Panc1 (cell line): ENCODE measurements at regions not wholly inside any gene's neighbourhood (a gene's known extent, or its start where the extent isn't known, plus 50 kb on each side); places are given as distances from the start of the nearest gene placed in this dataset.

Source experiments
- ATAC-seq: fragments of 200-7000 bp; cut with Tn5 transposase; 2 replicates; pipeline ENCODE4 v1.9.1; 2020; ENCODE audit warnings: mild to moderate bottlenecking, moderate library complexity
- BruUV-seq: library from RNA; stranded (reverse); fragments of 400-500 nt; replicated peaks from 2 replicates; lab custom pipeline; 2021; lab: Mats Ljungman, UMichigan
- CTCF ChIA-PET: fragments of 300-600 bp; sonication (Branson Sonifier 250); formaldehyde crosslinking; loops from one replicate; lab custom pipeline; 2022; ENCODE audit warnings: antibody characterized with exemption; lab: Charles Lee
- POLR2A ChIA-PET: fragments of 300-600 bp; sonication (Branson Sonifier 250); formaldehyde crosslinking; loops from one replicate; lab custom pipeline; 2022; ENCODE audit warnings: antibody characterized with exemption; lab: Charles Lee
- DNase-seq: peaks from one replicate; pipeline ENCODE4 v3.0.0-alpha.2; 2010; ENCODE audit warnings: low read depth, low spot score
- H3K27ac ChIP-seq: 2 replicates; pipeline ENCODE4 v1.5.1; 2011; ENCODE audit warnings: mild to moderate bottlenecking, low read length, inconsistent platforms
- H3K27me3 ChIP-seq: fragments of 200-500 bp; sonication (Bioruptor generic); 2 replicates; pipeline ENCODE4 v1.6.0; 2014; ENCODE audit warnings: low read length, inconsistent platforms; ENCODE audit not compliant: control insufficient read depth, insufficient read depth
- H3K36me3 ChIP-seq: fragments of 200-500 bp; sonication (Bioruptor generic); 2 replicates; pipeline ENCODE4 v1.5.1; 2014; ENCODE audit warnings: inconsistent platforms, mild to moderate bottlenecking, low read length, moderate library complexity; ENCODE audit not compliant: control insufficient read depth, insufficient read depth
- H3K4me1 ChIP-seq: 2 replicates; pipeline ENCODE4 v1.5.1; 2011; ENCODE audit warnings: inconsistent platforms, mild to moderate bottlenecking, low read length, moderate library complexity; ENCODE audit not compliant: control insufficient read depth, insufficient read depth
- H3K4me3 ChIP-seq, 2 experiments: 2 replicates each; pipeline ENCODE4 v1.5.1; 2011 to 2012; ENCODE audit warnings: low read depth in 2 of 2, low read length in 2 of 2, mild to moderate bottlenecking in 2 of 2, inconsistent platforms in 1 of 2, moderate library complexity in 1 of 2
- H3K9me3 ChIP-seq: fragments of 200-500 bp; sonication (Bioruptor generic); 2 replicates; pipeline ENCODE4 v1.5.1; 2014; ENCODE audit warnings: low read depth, mild to moderate bottlenecking, inconsistent platforms, low read length, moderate library complexity; ENCODE audit not compliant: control insufficient read depth, insufficient read depth
- POLR2AphosphoS5 ChIP-seq: IDR thresholded peaks from 2 replicates; pipeline ENCODE4 v1.6.1; 2012; ENCODE audit warnings: mild to moderate bottlenecking, low read depth, low read length, moderate library complexity
- SIN3A ChIP-seq: IDR thresholded peaks from 2 replicates; pipeline ENCODE4 v1.6.1; 2012; ENCODE audit warnings: low read depth, mild to moderate bottlenecking, low read length, moderate library complexity, borderline replicate concordance; ENCODE audit not compliant: insufficient read depth
- TCF7L2 ChIP-seq: IDR thresholded peaks from 2 replicates; pipeline ENCODE4 v1.6.1; 2011; ENCODE audit warnings: mild to moderate bottlenecking, low read depth, low read length, inconsistent platforms
- in situ Hi-C: cut with HindIII; loops from 2 replicates; pipeline ENCODE4 v1.10.0; 2016; ENCODE audit warnings: low sequenced_read_pairs, low pct_unique_long_range_greater_than_20kb
- intact Hi-C: fragments of 100-400 bp; cut with micrococcal nuclease; formaldehyde crosslinking; loops from one replicate; pipeline ENCODE4 v1.10.0; 2022; ENCODE audit not compliant: unreplicated experiment
- TF ChIP-seq, protein P1 (sequence below), 2 experiments: IDR thresholded peaks; 2 replicates each; pipeline ENCODE4 v1.6.1; 2011 to 2012; ENCODE audit warnings: low read depth in 2 of 2, control low read depth in 1 of 2, low read length in 1 of 2, mild to moderate bottlenecking in 1 of 2, moderate library complexity in 1 of 2; ENCODE audit not compliant: insufficient read depth in 1 of 2
- TF ChIP-seq, protein P2 (sequence below): fragments of 450-650 bp; IDR thresholded peaks from 2 replicates; pipeline ENCODE4 v1.5.1; 2017; ENCODE audit warnings: mild to moderate bottlenecking

DNA sequence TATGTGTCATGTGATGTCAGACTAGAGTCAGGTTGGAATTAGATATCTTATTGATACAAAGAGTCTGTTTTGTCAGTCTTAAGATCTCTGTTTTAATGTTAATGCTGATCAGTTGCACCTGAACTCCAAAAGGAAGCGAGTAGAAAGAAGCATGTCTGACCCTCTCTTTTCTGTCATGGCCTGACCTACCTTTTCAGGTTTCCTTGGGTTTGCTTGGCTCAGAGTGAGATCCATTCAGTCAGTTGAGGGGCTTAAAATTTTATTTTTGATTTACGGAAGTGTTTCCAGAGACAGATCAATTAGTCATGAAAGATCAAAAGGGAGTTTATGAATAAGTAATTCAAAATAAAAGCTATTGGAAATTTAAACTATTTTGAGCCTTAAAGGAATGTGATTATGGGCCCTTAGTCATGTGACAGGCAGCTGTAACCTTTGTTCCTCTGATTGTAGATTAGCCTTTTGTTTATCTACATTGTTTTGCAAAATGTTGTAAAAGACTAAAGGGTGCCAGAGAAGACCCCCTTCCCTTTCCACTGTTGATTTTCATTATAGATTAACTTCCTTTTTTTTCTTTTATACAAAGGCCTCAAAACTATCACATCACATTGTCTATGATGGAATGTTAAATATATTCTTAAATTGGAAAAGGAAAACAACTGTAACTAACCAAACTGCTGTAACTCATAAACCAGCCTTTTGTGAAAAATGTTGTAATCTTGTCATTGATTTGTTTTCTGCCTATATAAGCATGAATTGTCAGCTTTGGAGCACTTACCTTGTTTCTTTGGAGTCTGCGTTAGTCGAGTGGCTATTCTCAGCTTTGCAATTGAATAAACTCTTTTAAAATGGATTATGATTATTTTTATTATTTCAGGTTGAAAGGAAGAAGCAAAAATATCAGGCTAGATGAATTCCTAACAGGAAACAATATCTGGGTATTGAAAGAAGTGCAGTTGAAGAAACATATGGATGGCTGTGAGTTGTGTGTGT lies 195.5 kb upstream of the MBL2 start:
- ATAC-seq: no peak

DNA sequence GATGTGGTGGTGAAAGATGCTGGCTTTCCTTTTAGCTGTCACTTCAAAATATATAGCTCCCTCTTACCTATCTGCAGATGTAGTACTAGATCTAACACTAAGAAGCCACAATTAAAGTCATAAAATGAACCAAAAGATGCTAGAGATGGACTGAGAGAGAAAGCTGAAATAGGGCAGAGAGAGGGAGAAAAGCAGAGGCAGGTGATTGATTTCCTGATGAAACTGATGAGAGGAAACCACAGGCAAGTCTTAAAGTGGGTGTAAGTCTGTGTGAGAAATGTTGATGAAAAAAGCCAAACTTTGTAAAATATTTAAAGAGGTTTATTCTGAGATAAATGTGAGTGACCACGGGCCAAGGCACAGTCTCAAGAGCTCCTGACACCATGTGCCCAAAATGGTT lies 194.3 kb upstream of the MBL2 start:
- H3K9me3 ChIP-seq: no peaks in the 10 kb centered on the region
- TF ChIP-seq POLR2AphosphoS5 (no peak), TCF7L2 (no peak), SIN3A (no peak)
- TF ChIP-seq, protein P1, sequence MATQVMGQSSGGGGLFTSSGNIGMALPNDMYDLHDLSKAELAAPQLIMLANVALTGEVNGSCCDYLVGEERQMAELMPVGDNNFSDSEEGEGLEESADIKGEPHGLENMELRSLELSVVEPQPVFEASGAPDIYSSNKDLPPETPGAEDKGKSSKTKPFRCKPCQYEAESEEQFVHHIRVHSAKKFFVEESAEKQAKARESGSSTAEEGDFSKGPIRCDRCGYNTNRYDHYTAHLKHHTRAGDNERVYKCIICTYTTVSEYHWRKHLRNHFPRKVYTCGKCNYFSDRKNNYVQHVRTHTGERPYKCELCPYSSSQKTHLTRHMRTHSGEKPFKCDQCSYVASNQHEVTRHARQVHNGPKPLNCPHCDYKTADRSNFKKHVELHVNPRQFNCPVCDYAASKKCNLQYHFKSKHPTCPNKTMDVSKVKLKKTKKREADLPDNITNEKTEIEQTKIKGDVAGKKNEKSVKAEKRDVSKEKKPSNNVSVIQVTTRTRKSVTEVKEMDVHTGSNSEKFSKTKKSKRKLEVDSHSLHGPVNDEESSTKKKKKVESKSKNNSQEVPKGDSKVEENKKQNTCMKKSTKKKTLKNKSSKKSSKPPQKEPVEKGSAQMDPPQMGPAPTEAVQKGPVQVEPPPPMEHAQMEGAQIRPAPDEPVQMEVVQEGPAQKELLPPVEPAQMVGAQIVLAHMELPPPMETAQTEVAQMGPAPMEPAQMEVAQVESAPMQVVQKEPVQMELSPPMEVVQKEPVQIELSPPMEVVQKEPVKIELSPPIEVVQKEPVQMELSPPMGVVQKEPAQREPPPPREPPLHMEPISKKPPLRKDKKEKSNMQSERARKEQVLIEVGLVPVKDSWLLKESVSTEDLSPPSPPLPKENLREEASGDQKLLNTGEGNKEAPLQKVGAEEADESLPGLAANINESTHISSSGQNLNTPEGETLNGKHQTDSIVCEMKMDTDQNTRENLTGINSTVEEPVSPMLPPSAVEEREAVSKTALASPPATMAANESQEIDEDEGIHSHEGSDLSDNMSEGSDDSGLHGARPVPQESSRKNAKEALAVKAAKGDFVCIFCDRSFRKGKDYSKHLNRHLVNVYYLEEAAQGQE (IDR thresholded peaks at IDR 0.05; ENCODE audit: insufficient read depth in 1 of 2, low read depth in 2 of 2, low read length in 1 of 2): no peak
- TF ChIP-seq, protein P2, sequence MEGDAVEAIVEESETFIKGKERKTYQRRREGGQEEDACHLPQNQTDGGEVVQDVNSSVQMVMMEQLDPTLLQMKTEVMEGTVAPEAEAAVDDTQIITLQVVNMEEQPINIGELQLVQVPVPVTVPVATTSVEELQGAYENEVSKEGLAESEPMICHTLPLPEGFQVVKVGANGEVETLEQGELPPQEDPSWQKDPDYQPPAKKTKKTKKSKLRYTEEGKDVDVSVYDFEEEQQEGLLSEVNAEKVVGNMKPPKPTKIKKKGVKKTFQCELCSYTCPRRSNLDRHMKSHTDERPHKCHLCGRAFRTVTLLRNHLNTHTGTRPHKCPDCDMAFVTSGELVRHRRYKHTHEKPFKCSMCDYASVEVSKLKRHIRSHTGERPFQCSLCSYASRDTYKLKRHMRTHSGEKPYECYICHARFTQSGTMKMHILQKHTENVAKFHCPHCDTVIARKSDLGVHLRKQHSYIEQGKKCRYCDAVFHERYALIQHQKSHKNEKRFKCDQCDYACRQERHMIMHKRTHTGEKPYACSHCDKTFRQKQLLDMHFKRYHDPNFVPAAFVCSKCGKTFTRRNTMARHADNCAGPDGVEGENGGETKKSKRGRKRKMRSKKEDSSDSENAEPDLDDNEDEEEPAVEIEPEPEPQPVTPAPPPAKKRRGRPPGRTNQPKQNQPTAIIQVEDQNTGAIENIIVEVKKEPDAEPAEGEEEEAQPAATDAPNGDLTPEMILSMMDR: no peak
- intact Hi-C loops (no loop called here), in situ Hi-C loops (no loop called here)
- no peaks in the 10 kb centered on the region for H3K4me1 ChIP-seq
- POLR2A ChIA-PET: interaction anchor here (0.6 kb wide), 1 partner anchor 42 kb away, joined by 3 read pairs; no protein-coding TSS in a partner anchor
- no peak overlapping the region for H3K27ac ChIP-seq
- H3K4me3 ChIP-seq: no peak overlapping the region
- no peaks in the 10 kb centered on the region for H3K36me3 ChIP-seq
- ATAC-seq (no peak), DNase-seq (no peak)
- CTCF ChIA-PET: no interaction called here
- H3K27me3 ChIP-seq: no peaks in the 10 kb centered on the region
- BruUV-seq: no TSS peak

More for the DNA sequence above, 195.5 kb upstream of the MBL2 start:
- no peaks in the 10 kb centered on the region for H3K4me1 ChIP-seq
- CTCF ChIA-PET: no interaction called here
- no TSS peak for BruUV-seq
- POLR2A ChIA-PET: no interaction called here
- no peaks in the 10 kb centered on the region for H3K9me3 ChIP-seq
- in situ Hi-C loops (no loop called here), intact Hi-C loops (no loop called here)
- TF ChIP-seq TCF7L2 (no peak), POLR2AphosphoS5 (no peak), SIN3A (no peak)
- TF ChIP-seq, protein P1 (IDR thresholded peaks at IDR 0.05; ENCODE audit: insufficient read depth in 1 of 2, low read depth in 2 of 2, low read length in 1 of 2): no peak
- TF ChIP-seq, protein P2: no peak
- DNase-seq: no peak
- no peak overlapping the region for H3K4me3 ChIP-seq
- no peaks in the 10 kb centered on the region for H3K36me3 ChIP-seq
- no peaks in the 10 kb centered on the region for H3K27me3 ChIP-seq
- no peak overlapping the region for H3K27ac ChIP-seq
